GM18519 (cell line): ENCODE measurements at regions not wholly inside any gene's neighbourhood (a gene's known extent, or its start where the extent isn't known, plus 50 kb on each side); places are given as distances from the start of the nearest gene placed in this dataset.
"Not testable (repeated sequence)": the region's sequence is repeated elsewhere in the genome, so short reads cannot be mapped to it uniquely, and the experiment has no call there.

Source experiments
- ATAC-seq: cut with Tn5 transposase; IDR thresholded peaks from one replicate; pipeline ENCODE4 v1.9.1; 2021; ENCODE audit warnings: mild to moderate bottlenecking, moderate library complexity; ENCODE audit not compliant: unreplicated experiment, low FRiP score

- peak; percentile 84 for ATAC-seq
Observed at GRCh38 chr16:52976539-52977167, 76.0 kb downstream of the CHD9NB start.

- no peak for ATAC-seq
Observed at GRCh38 chr16:52967744-52968143, 85.0 kb downstream of the CHD9NB start.

GRCh38 chr16:52964290-52964689 lies 88.4 kb downstream of the CHD9NB start:
- ATAC-seq: no peak

GRCh38 chr16:52963855-52964242 lies 88.8 kb downstream of the CHD9NB start:
- no peak for ATAC-seq

DNA sequence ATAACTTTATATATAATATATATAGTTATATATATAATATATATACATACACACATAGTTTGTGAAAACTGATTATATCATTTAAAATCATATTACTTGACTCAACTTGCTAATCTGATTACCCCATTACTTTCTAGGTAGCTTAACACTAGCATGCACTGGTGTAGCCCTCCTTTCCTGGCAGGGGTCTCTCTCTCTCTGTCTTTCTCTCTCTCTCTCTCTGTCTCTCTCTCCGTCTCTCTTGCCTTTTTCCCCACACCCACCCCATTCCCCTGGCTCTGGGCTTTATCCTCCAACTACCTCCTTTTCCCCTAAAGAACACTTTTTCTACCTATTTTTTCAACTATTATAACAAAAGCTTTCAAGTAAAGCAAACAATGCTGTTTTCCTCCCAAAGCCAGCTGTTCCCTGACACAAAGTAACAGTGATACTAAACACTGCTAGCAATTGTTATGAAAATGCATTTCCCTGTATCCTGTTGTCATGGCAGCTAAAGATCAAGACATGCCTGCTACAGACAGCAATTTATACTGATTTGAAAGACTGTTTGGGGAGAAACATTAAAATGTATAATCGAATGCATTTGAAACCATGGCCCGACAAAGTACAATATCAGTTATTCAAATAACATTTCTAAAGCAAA lies 89.4 kb downstream of the CHD9NB start:
- ATAC-seq: no peak

- no peak for ATAC-seq
Observed at GRCh38 chr16:52958951-52959350, 93.7 kb downstream of the CHD9NB start.

DNA sequence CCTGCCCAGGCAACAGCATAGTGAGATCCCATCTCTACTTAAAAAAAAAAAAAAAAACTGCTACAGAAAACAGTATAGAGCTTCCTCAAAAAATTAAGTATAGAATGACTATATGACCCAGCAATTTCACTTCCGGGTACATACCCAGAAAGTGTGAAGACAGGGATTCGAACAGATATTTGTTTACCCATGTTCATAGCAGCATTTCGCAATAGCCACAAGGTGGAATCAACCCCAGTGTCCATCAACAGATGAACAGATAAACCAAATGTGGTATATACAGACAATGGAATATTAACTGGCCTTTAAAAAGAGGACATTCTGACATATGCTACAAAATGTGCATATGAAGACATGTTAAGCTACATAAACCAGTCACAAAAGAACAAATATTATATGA lies 95.5 kb downstream of the CHD9NB start:
- ATAC-seq: no peak

DNA sequence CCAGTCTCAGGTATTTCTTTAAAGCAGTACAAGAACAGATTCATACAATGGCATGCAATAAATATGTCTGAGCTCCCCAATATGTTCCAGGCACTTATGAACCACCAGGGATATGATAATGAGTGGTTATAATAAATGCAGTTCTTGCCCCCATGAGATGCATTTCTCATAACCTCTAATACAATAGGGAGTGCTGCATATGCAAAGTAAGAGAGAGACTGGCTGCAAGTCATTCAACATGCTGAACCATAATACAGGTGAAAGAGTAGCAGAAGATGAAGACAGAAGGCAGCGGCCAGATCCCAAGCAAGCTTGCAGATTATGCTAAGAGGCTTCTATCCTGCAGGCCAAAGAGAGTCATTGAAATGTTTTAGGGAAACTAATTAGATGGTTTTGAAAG lies 96.7 kb downstream of the CHD9NB start:
- no peak for ATAC-seq

- no peak for ATAC-seq
Observed at GRCh38 chr16:52953215-52953614, 99.5 kb downstream of the CHD9NB start.

DNA sequence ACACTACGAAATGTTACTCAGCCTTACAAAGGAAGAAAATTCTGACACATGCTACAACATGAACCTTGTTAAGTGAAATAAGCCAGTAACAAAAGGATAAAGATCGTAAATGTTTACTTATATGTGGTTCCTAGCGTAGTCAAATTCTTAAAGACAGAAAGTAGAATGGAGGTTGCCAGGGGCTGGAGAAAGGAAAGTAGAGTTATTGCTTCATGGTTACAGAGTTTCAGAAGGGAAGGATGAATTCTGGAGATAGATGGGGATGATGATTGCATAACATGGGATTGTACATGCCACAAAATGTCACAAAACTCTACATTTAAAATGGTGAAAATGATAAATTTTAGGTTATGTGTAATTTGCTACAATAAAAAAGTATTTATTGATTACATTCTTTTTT lies 103.8 kb downstream of the CHD9NB start:
- ATAC-seq: no peak

GRCh38 chr16:52932321-52932720 lies 120.4 kb downstream of the CHD9NB start:
- no peak for ATAC-seq

GRCh38 chr16:52929478-52930400 lies 123.0 kb downstream of the CHD9NB start:
- no peak for ATAC-seq

- ATAC-seq: no peak
Observed at GRCh38 chr16:52928955-52929354, 123.7 kb downstream of the CHD9NB start.

DNA sequence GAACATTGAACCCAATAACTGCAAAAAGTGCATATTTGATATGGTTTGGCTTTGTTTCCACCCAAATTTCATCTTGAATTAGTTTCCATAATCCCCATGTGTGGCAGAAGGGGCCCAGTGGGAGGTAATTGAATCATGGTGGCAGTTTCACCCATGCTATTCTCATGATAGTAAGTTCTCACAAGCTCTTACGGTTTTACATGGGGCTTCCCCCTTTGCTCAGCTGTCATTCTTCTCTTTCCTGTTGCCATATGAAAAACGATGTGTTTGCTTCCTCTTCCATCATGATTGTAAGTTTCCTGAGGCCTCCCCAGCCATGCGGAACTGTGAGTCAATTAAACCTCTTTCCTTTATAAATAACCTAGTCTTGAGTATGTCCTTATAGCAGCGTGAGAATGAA lies 127.6 kb downstream of the CHD9NB start:
- no peak for ATAC-seq

- no peak for ATAC-seq
Observed at GRCh38 chr16:52924162-52924561, 128.5 kb downstream of the CHD9NB start.

DNA sequence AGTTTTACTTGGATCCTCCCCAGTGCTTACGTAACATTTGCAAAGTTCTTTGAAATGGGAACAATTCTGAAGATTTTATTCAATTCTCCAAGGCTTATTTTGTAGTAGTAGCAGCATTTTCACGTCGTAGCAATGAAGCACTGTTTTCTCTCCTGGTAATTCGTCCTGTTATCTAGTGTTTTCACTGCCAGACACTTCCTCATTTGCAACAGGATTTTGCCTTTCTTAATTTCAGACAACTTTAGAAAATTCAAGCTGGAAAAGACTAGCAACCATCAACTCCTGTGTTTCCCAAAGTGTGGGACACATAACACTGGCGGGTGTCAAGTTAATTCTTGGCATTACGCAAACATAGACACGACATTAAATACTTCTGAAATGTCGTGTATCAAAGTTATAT lies 131.6 kb downstream of the CHD9NB start:
- no peak for ATAC-seq

- no peak for ATAC-seq
Observed at GRCh38 chr16:52920331-52920730, 132.4 kb downstream of the CHD9NB start.

DNA sequence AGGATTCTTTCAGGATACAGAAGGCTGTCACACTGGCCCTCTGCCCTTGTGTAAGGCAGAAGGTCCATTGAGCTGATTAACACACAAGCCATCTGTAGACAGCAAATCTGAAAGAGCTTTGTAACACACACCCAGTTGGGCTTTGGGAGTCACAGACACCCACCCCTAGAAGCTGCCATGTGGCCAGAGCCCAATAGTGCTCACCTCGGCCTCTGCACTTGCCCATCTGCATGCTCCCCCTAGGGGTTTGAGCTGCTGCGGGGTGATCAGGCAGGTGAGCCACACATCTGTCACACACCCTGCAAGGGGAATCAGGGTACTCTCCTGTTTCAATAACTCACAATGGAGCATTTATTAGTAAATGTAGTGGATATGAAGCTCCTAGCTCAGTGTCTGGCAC lies 138.3 kb downstream of the CHD9NB start:
- ATAC-seq: no peak

DNA sequence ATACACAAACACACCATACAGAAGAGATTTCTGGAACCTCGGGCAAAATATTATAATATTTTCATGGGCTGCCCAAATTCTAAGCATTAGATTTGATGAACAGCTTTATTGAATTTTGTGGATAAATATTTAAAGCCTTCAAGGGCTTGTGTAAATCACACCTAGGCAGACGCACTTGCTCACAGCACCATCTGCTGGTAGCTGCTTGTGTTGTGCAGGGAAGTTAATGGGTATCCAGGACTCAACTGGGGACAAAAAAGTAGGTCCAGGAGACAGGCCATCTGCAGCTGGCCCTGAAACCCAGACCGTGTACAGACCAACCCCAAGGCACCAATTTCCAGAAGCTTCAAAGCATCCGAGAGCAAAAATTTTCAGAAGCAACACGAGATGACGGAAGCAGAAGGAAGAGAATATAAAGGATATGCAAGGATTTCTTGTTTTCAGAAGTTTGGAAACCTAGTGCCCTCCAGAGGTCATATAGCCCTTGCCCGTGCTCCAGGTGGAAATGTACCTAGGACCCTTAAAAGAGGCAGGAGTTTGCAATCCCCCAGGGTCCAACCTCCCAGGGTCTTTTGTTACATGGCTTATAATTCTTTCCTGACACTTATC lies 140.0 kb downstream of the CHD9NB start:
- ATAC-seq: peak; percentile 85

GRCh38 chr16:52908057-52908456 lies 144.6 kb downstream of the CHD9NB start:
- not testable (repeated sequence) for ATAC-seq

DNA sequence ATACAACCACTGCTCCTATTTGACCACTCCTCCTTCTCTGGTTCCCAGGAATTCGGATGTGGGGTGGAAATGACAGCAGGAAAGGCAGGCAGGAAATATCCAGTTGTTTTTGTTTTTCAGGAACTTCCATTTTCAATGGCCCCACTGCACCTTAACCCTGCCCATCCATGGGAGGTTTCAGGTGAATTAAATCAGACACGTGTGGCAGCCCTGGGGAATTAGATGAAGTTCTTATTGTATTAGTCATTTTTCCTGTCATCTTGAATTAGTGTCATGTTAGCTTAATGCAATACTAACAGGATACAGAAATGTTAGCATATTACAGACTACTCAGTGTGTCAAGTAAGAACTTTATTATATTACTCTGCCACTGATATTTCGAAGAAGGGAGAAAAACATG lies 146.4 kb downstream of the CHD9NB start:
- ATAC-seq: no peak
